ENCODE measurements at regions not wholly inside any gene's neighbourhood (a gene's known extent, or its start where the extent isn't known, plus 50 kb on each side); places are given as distances from the start of the nearest gene placed in this dataset.

- TF ChIP-seq POLR2AphosphoS5 (IDR thresholded peaks at IDR 0.05; ENCODE audit: low read depth, low read length) = no peak
- no peak for TF ChIP-seq POLR2A (IDR thresholded peaks at IDR 0.05; ENCODE audit: low read depth, low read length)
- TF ChIP-seq TAF1 (IDR thresholded peaks at IDR 0.05; ENCODE audit: borderline replicate concordance, low read depth, low read length) = no peak
- FAIRE-seq (no peak), DNase-seq (ENCODE audit: insufficient read length) (no peak)
Measured at GRCh38 chr4:52366191-52366590, 292.9 kb downstream of the USP46 start.

- DNase-seq (ENCODE audit: insufficient read length) = no peak
- FAIRE-seq = no peak
- TF ChIP-seq POLR2A (IDR thresholded peaks at IDR 0.05; ENCODE audit: low read depth, low read length) = no peak
- no peak for TF ChIP-seq TAF1 (IDR thresholded peaks at IDR 0.05; ENCODE audit: borderline replicate concordance, low read depth, low read length)
- TF ChIP-seq POLR2AphosphoS5 (IDR thresholded peaks at IDR 0.05; ENCODE audit: low read depth, low read length) = no peak
Measured at GRCh38 chr4:52366621-52367020, 292.5 kb downstream of the USP46 start.

- TF ChIP-seq POLR2A (IDR thresholded peaks at IDR 0.05; ENCODE audit: low read depth, low read length) (no peak), POLR2AphosphoS5 (IDR thresholded peaks at IDR 0.05; ENCODE audit: low read depth, low read length) (no peak), TAF1 (IDR thresholded peaks at IDR 0.05; ENCODE audit: borderline replicate concordance, low read depth, low read length) (no peak)
- FAIRE-seq (no peak), DNase-seq (ENCODE audit: insufficient read length) (no peak)
Measured at GRCh38 chr4:52367282-52367830, 291.7 kb downstream of the USP46 start.

GRCh38 chr4:52368895-52369294 is 290.2 kb downstream of the USP46 start:
- TF ChIP-seq POLR2A (IDR thresholded peaks at IDR 0.05; ENCODE audit: low read depth, low read length) (no peak), POLR2AphosphoS5 (IDR thresholded peaks at IDR 0.05; ENCODE audit: low read depth, low read length) (no peak), TAF1 (IDR thresholded peaks at IDR 0.05; ENCODE audit: borderline replicate concordance, low read depth, low read length) (no peak)
- DNase-seq (ENCODE audit: insufficient read length) = no peak
- no peak for FAIRE-seq

- DNase-seq (ENCODE audit: insufficient read length) (no peak), FAIRE-seq (no peak)
- TF ChIP-seq POLR2A (IDR thresholded peaks at IDR 0.05; ENCODE audit: low read depth, low read length) = no peak
- no peak for TF ChIP-seq POLR2AphosphoS5 (IDR thresholded peaks at IDR 0.05; ENCODE audit: low read depth, low read length)
- no peak for TF ChIP-seq TAF1 (IDR thresholded peaks at IDR 0.05; ENCODE audit: borderline replicate concordance, low read depth, low read length)
Measured at GRCh38 chr4:52369649-52370048, 289.5 kb downstream of the USP46 start.

GRCh38 chr4:52370576-52370975 is 288.5 kb downstream of the USP46 start:
- FAIRE-seq = no peak
- no peak for TF ChIP-seq POLR2AphosphoS5 (IDR thresholded peaks at IDR 0.05; ENCODE audit: low read depth, low read length)
- no peak for TF ChIP-seq TAF1 (IDR thresholded peaks at IDR 0.05; ENCODE audit: borderline replicate concordance, low read depth, low read length)
- DNase-seq (ENCODE audit: insufficient read length) = no peak

- FAIRE-seq (no peak), DNase-seq (ENCODE audit: insufficient read length) (no peak)
- TF ChIP-seq POLR2A (IDR thresholded peaks at IDR 0.05; ENCODE audit: low read depth, low read length) (no peak), TAF1 (IDR thresholded peaks at IDR 0.05; ENCODE audit: borderline replicate concordance, low read depth, low read length) (no peak), POLR2AphosphoS5 (IDR thresholded peaks at IDR 0.05; ENCODE audit: low read depth, low read length) (no peak)
Measured at GRCh38 chr4:52371841-52372240, 287.3 kb downstream of the USP46 start.

GRCh38 chr4:52372269-52372668 is 286.8 kb downstream of the USP46 start:
- no peak for DNase-seq (ENCODE audit: insufficient read length)
- no peak for FAIRE-seq
- TF ChIP-seq POLR2A (IDR thresholded peaks at IDR 0.05; ENCODE audit: low read depth, low read length) = no peak
- TF ChIP-seq POLR2AphosphoS5 (IDR thresholded peaks at IDR 0.05; ENCODE audit: low read depth, low read length) = no peak
- TF ChIP-seq TAF1 (IDR thresholded peaks at IDR 0.05; ENCODE audit: borderline replicate concordance, low read depth, low read length) = no peak

GRCh38 chr4:52372747-52373146 is 286.4 kb downstream of the USP46 start:
- FAIRE-seq (no peak), DNase-seq (ENCODE audit: insufficient read length) (no peak)
- no peak for TF ChIP-seq POLR2A (IDR thresholded peaks at IDR 0.05; ENCODE audit: low read depth, low read length)
- TF ChIP-seq TAF1 (IDR thresholded peaks at IDR 0.05; ENCODE audit: borderline replicate concordance, low read depth, low read length) = no peak
- TF ChIP-seq POLR2AphosphoS5 (IDR thresholded peaks at IDR 0.05; ENCODE audit: low read depth, low read length) = no peak

- no peak for FAIRE-seq
- no peak for DNase-seq (ENCODE audit: insufficient read length)
- TF ChIP-seq POLR2A (IDR thresholded peaks at IDR 0.05; ENCODE audit: low read depth, low read length) = no peak
- TF ChIP-seq POLR2AphosphoS5 (IDR thresholded peaks at IDR 0.05; ENCODE audit: low read depth, low read length) = no peak
- TF ChIP-seq TAF1 (IDR thresholded peaks at IDR 0.05; ENCODE audit: borderline replicate concordance, low read depth, low read length) = no peak
Measured at GRCh38 chr4:52373650-52374049, 285.5 kb downstream of the USP46 start.

GRCh38 chr4:52374877-52375276 is 284.2 kb downstream of the USP46 start:
- TF ChIP-seq POLR2AphosphoS5 (IDR thresholded peaks at IDR 0.05; ENCODE audit: low read depth, low read length) = no peak
- TF ChIP-seq TAF1 (IDR thresholded peaks at IDR 0.05; ENCODE audit: borderline replicate concordance, low read depth, low read length) = no peak
- no peak for TF ChIP-seq POLR2A (IDR thresholded peaks at IDR 0.05; ENCODE audit: low read depth, low read length)
- FAIRE-seq = no peak
- no peak for DNase-seq (ENCODE audit: insufficient read length)

GRCh38 chr4:52376132-52376704 is 282.9 kb downstream of the USP46 start:
- TF ChIP-seq POLR2A (IDR thresholded peaks at IDR 0.05; ENCODE audit: low read depth, low read length) = no peak
- no peak for TF ChIP-seq POLR2AphosphoS5 (IDR thresholded peaks at IDR 0.05; ENCODE audit: low read depth, low read length)
- TF ChIP-seq TAF1 (IDR thresholded peaks at IDR 0.05; ENCODE audit: borderline replicate concordance, low read depth, low read length) = no peak
- no peak for FAIRE-seq

More at GRCh38 chr4:52376132-52376704, 282.9 kb downstream of the USP46 start:
- DNase-seq (ENCODE audit: insufficient read length) = no peak
